ENCODE measurements at regions not wholly inside any gene's neighbourhood (a gene's known extent, or its start where the extent isn't known, plus 50 kb on each side); places are given as distances from the start of the nearest gene placed in this dataset.

DNA sequence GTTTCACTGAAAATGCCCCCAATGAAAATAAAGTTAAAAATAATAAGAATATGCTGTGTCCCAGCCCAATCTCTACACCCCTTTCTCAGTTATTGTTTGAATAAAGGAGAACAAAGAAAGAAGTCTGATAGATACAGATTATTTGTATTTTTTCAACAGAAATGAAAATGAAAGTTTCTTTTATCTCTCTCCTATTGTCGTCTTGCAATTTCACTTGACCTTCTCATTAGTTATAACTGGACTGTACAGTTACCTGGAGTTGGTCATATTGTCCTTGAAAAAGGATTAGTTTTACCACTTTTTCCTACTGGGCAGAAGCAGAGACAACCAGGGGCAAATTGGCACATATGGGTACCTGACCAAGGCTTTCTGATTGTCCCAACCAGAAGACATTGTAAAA is 440.0 kb downstream of the PDCD6IP start:
- no peaks in the 10 kb centered on the region for H3K36me3 ChIP-seq (ENCODE audit: insufficient read depth)
- no peak overlapping the region for H3K27ac ChIP-seq
- TF ChIP-seq, protein P1, sequence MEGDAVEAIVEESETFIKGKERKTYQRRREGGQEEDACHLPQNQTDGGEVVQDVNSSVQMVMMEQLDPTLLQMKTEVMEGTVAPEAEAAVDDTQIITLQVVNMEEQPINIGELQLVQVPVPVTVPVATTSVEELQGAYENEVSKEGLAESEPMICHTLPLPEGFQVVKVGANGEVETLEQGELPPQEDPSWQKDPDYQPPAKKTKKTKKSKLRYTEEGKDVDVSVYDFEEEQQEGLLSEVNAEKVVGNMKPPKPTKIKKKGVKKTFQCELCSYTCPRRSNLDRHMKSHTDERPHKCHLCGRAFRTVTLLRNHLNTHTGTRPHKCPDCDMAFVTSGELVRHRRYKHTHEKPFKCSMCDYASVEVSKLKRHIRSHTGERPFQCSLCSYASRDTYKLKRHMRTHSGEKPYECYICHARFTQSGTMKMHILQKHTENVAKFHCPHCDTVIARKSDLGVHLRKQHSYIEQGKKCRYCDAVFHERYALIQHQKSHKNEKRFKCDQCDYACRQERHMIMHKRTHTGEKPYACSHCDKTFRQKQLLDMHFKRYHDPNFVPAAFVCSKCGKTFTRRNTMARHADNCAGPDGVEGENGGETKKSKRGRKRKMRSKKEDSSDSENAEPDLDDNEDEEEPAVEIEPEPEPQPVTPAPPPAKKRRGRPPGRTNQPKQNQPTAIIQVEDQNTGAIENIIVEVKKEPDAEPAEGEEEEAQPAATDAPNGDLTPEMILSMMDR (conservative IDR thresholded peaks at IDR 0.05; ENCODE audit: low read depth, low read length) = no peak
- H4K20me1 ChIP-seq (ENCODE audit: insufficient read depth) = no peaks in the 10 kb centered on the region
- no peaks in the 10 kb centered on the region for H3K4me1 ChIP-seq (ENCODE audit: low read depth, poor library complexity, severe bottlenecking)
- H3K4me3 ChIP-seq (IDR thresholded peaks at IDR 0.05; ENCODE audit: insufficient read depth, low read depth, low read length) = no peak overlapping the region
- H3K9ac ChIP-seq = no peak overlapping the region
- no peaks in the 10 kb centered on the region for H3K79me2 ChIP-seq (ENCODE audit: insufficient read depth, low read depth)
- H3K4me2 ChIP-seq = no peak overlapping the region
- no peaks in the 10 kb centered on the region for H3K27me3 ChIP-seq (ENCODE audit: insufficient read depth, low read depth)
- H2AFZ ChIP-seq (ENCODE audit: low read depth) = no peak overlapping the region

DNA sequence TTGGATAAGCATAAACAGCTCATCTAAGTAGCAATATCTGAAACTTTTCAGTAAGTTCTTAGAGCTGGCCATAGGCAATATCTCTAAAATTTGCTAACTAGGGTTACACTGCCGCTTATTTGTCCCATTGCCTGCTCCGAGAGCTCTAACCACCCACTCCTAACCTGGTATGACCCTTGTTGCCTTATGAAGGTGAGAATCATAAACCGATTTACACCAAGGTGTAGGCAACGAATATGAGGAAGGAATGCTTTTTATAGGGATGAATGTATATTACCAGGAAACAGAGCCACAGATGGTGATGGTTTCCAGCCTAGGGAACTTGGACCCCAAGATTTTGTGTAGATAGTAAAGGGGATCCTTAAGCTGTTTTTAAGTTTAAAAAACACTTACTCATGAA is 440.9 kb downstream of the PDCD6IP start:
- no peaks in the 10 kb centered on the region for H3K27me3 ChIP-seq (ENCODE audit: insufficient read depth, low read depth)
- H3K9ac ChIP-seq = no peak overlapping the region
- no peak overlapping the region for H3K4me3 ChIP-seq (IDR thresholded peaks at IDR 0.05; ENCODE audit: insufficient read depth, low read depth, low read length)
- no peak overlapping the region for H3K27ac ChIP-seq
- TF ChIP-seq, protein P1 (conservative IDR thresholded peaks at IDR 0.05; ENCODE audit: low read depth, low read length) = no peak
- H3K4me2 ChIP-seq = no peak overlapping the region
- no peak overlapping the region for H2AFZ ChIP-seq (ENCODE audit: low read depth)
- H4K20me1 ChIP-seq (ENCODE audit: insufficient read depth) = no peaks in the 10 kb centered on the region
- no peaks in the 10 kb centered on the region for H3K4me1 ChIP-seq (ENCODE audit: low read depth, poor library complexity, severe bottlenecking)
- H3K36me3 ChIP-seq (ENCODE audit: insufficient read depth) = no peaks in the 10 kb centered on the region
- no peaks in the 10 kb centered on the region for H3K79me2 ChIP-seq (ENCODE audit: insufficient read depth, low read depth)

DNA sequence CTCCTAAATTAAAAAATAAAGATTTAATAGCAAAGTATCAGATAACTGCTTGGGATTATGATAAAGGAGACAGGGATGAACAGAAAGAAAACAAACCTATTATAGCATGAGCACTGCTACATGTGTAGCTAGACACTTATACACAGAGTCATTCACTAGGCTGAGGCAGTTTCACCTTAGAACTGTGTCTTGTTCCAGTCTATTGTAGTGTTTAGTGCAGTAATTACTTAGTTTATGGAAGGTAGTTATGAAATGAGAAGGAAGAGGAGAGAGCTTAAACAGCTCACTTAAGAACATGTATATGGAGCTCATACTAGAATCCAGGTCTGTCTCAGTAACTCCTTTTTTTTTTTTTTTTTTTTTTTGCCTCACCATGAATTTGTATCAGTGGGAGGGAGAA is 441.4 kb downstream of the PDCD6IP start:
- no peak overlapping the region for H3K27ac ChIP-seq
- TF ChIP-seq, protein P1 (conservative IDR thresholded peaks at IDR 0.05; ENCODE audit: low read depth, low read length) = no peak
- no peak overlapping the region for H3K9ac ChIP-seq
- H2AFZ ChIP-seq (ENCODE audit: low read depth) = no peak overlapping the region
- no peaks in the 10 kb centered on the region for H3K36me3 ChIP-seq (ENCODE audit: insufficient read depth)
- H3K4me3 ChIP-seq (IDR thresholded peaks at IDR 0.05; ENCODE audit: insufficient read depth, low read depth, low read length) = no peak overlapping the region
- H3K27me3 ChIP-seq (ENCODE audit: insufficient read depth, low read depth) = no peaks in the 10 kb centered on the region
- H3K79me2 ChIP-seq (ENCODE audit: insufficient read depth, low read depth) = no peaks in the 10 kb centered on the region
- no peak overlapping the region for H3K4me2 ChIP-seq
- no peaks in the 10 kb centered on the region for H4K20me1 ChIP-seq (ENCODE audit: insufficient read depth)
- no peaks in the 10 kb centered on the region for H3K4me1 ChIP-seq (ENCODE audit: low read depth, poor library complexity, severe bottlenecking)

DNA sequence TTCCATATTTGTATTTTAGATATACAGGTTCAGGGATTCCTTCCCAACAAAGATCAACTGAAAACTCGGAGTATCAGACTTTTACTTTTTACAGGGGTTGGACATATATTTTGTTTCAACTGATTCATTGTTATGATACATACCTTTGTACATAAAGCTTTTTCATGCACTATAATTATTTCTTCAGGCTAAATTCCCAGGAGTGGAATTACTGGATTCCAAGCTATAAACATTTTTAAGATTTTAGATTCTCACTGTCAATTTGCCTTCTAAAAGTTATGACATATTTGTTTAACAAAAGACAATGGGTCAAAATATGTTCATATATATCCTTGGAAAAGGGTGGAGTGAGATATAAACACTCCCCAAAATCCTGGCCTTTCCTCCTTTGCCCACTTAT is 449.0 kb downstream of the PDCD6IP start:
- H3K4me3 ChIP-seq (IDR thresholded peaks at IDR 0.05; ENCODE audit: insufficient read depth, low read depth, low read length) = no peak overlapping the region
- no peak overlapping the region for H3K27ac ChIP-seq
- H3K27me3 ChIP-seq (ENCODE audit: insufficient read depth, low read depth) = no peaks in the 10 kb centered on the region
- no peaks in the 10 kb centered on the region for H3K36me3 ChIP-seq (ENCODE audit: insufficient read depth)
- H3K79me2 ChIP-seq (ENCODE audit: insufficient read depth, low read depth) = no peaks in the 10 kb centered on the region
- no peak overlapping the region for H2AFZ ChIP-seq (ENCODE audit: low read depth)
- TF ChIP-seq, protein P1 (conservative IDR thresholded peaks at IDR 0.05; ENCODE audit: low read depth, low read length) = no peak
- no peaks in the 10 kb centered on the region for H4K20me1 ChIP-seq (ENCODE audit: insufficient read depth)
- H3K4me2 ChIP-seq = no peak overlapping the region
- H3K4me1 ChIP-seq (ENCODE audit: low read depth, poor library complexity, severe bottlenecking) = peaks cover 21% of the 10 kb centered on the region
- no peak overlapping the region for H3K9ac ChIP-seq

Measured in KMS-11 (cell line).